ENCODE measurements at regions not wholly inside any gene's neighbourhood (a gene's known extent, or its start where the extent isn't known, plus 50 kb on each side); places are given as distances from the start of the nearest gene placed in this dataset.

DNA sequence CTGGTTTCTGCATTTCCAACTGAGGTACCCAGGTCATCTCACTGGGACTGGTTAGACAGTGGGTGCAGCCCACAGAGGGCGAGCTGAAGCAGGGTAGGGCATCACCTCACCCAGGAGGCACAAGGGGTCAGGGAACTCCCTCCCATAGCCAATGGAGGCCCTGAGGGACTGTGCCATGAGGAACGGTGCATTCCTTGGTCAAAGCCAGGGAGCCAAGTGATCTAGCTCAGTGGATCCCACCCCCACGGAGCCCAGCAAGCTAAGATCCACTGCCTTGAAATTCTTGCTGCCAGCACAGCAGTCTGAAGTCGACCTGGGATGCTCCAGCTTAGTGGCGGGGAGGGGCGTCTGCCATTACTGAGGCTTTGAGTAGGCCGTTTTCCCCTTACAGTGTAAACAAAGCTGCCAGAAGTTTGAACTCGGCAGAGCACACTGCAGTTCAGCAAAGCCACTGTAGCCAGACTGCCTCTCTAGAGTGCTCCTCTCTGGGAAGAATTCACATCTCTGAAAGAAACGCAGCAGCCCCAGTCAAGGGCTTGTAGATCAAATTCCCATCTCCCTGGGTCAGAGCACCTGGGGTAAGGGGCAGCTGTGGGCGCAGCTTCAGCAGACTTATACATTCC lies 1386.6 kb upstream of the PCDH9 start:
- WGBS, 2 experiments (ENCODE audit: insufficient coverage in 2 of 2) = 97% methylated on average over 7 to 10 of the region's 10 CpGs
- H3K4me3 ChIP-seq (ENCODE audit: extremely low read depth, insufficient read depth, low read length, poor library complexity, severe bottlenecking) = no peak overlapping the region
- H3K4me1 ChIP-seq (ENCODE audit: control insufficient read depth, insufficient read depth, low read length, poor library complexity, severe bottlenecking) = no peaks in the 10 kb centered on the region

DNA sequence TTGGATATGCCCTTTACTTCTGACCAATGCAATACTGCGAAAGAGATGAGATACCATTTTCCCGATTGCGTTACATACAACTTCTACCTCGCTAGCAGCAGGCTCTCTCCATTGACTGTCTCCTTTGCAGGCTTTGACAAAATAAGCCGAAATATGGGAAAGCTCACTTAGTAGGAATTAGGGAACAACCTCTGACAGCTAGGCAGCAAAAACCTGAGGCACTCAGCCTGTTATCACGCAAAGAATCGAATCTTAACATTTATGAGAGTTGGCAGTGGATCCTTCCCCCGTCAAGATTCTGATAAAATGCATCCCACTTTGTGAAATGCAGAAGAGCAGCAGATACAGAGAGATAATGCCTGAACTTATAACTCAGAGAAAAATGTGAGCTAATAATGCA lies 1379.5 kb upstream of the PCDH9 start:
- Histone ChIP-seq H3K27ac (ENCODE audit: low read depth, low read length, severe bottlenecking) (no peak overlapping the region), H3K4me1 (ENCODE audit: control insufficient read depth, insufficient read depth, low read length, poor library complexity, severe bottlenecking) (no peaks in the 10 kb centered on the region), H3K4me3 (ENCODE audit: extremely low read depth, insufficient read depth, low read length, poor library complexity, severe bottlenecking) (no peak overlapping the region), H3K36me3 (ENCODE audit: control insufficient read depth, insufficient read depth, low read length) (no peaks in the 10 kb centered on the region), H3K9me3 (ENCODE audit: control insufficient read depth, low read length) (no peaks in the 10 kb centered on the region)
- 88 to 90% methylated on average over 8 of the region's 8 CpGs for WGBS, 2 experiments (ENCODE audit: insufficient coverage in 2 of 2)

More for the DNA sequence above, 1386.6 kb upstream of the PCDH9 start:
- Histone ChIP-seq H3K27ac (ENCODE audit: low read depth, low read length, severe bottlenecking) (no peak overlapping the region), H3K36me3 (ENCODE audit: control insufficient read depth, insufficient read depth, low read length) (no peaks in the 10 kb centered on the region), H3K9me3 (ENCODE audit: control insufficient read depth, low read length) (no peaks in the 10 kb centered on the region)

DNA sequence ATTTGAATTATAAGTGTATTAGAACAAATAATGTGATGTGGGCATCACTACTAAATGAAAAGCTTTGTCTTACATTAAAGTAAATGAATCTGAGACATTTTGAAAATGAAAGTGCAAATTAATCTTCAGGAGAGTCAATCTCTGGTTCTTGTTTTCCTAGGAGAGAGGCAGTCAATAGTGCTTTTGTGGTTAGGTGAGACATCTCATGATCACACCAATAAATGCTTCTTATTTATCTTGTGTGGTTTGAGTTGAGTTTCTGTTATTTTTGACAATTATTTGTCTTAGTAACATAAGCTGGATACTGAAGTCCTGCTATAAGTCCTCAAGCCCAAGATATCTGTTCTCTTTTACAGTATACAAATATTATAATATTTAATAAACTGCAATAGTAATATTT lies 1378.0 kb upstream of the PCDH9 start:
- Histone ChIP-seq H3K9me3 (ENCODE audit: control insufficient read depth, low read length) (no peaks in the 10 kb centered on the region), H3K4me3 (ENCODE audit: extremely low read depth, insufficient read depth, low read length, poor library complexity, severe bottlenecking) (no peak overlapping the region), H3K36me3 (ENCODE audit: control insufficient read depth, insufficient read depth, low read length) (no peaks in the 10 kb centered on the region), H3K4me1 (ENCODE audit: control insufficient read depth, insufficient read depth, low read length, poor library complexity, severe bottlenecking) (no peaks in the 10 kb centered on the region), H3K27ac (ENCODE audit: low read depth, low read length, severe bottlenecking) (no peak overlapping the region)

DNA sequence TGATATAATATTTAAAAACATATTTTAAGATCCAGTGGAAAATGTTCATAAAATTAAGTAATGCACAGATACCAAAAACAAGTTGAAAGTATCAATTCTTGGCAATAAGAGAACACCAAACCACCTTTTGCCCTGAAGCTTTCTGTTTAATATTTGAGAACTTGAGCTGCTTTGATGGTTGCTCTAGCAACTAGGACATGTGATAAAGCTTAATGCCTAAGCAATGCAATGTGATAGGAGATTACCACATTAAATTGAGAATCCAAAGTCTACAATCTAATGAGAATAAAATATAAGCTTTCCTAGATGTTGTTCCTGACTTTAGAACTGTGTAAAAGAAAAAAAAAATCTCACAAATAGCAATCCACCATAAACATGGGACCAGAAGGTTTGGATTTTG lies 1367.5 kb upstream of the PCDH9 start:
- H3K27ac ChIP-seq (ENCODE audit: low read depth, low read length, severe bottlenecking) = no peak overlapping the region
- no peaks in the 10 kb centered on the region for H3K4me1 ChIP-seq (ENCODE audit: control insufficient read depth, insufficient read depth, low read length, poor library complexity, severe bottlenecking)
- H3K4me3 ChIP-seq (ENCODE audit: extremely low read depth, insufficient read depth, low read length, poor library complexity, severe bottlenecking) = no peak overlapping the region
- H3K9me3 ChIP-seq (ENCODE audit: control insufficient read depth, low read length) = no peaks in the 10 kb centered on the region
- H3K36me3 ChIP-seq (ENCODE audit: control insufficient read depth, insufficient read depth, low read length) = no peaks in the 10 kb centered on the region

DNA sequence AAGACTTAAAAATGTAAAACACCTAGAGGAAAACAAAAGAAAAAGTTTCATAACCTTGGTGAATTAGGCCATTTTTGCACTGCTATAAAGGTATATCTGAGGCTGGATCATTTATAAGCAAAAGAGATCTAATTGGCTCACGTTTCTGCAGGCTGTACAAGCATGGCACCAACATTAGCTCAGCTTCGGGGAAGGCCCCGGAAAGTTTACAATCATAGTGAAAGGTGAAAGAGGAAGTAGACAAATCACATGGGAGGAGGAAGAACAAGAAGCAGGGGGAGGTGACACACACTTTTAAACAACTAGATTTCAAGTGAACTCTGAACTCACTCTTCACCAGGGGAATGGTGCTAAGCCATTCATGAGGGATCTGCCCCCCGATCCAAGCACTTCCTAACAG lies 1358.5 kb upstream of the PCDH9 start:
- Histone ChIP-seq H3K36me3 (ENCODE audit: control insufficient read depth, insufficient read depth, low read length) (no peaks in the 10 kb centered on the region), H3K27ac (ENCODE audit: low read depth, low read length, severe bottlenecking) (no peak overlapping the region), H3K4me3 (ENCODE audit: extremely low read depth, insufficient read depth, low read length, poor library complexity, severe bottlenecking) (no peak overlapping the region), H3K4me1 (ENCODE audit: control insufficient read depth, insufficient read depth, low read length, poor library complexity, severe bottlenecking) (no peaks in the 10 kb centered on the region), H3K9me3 (ENCODE audit: control insufficient read depth, low read length) (no peaks in the 10 kb centered on the region)
- 83 to 96% methylated on average over 1 to 3 of the region's 4 CpGs for WGBS, 2 experiments (ENCODE audit: insufficient coverage in 2 of 2)

DNA sequence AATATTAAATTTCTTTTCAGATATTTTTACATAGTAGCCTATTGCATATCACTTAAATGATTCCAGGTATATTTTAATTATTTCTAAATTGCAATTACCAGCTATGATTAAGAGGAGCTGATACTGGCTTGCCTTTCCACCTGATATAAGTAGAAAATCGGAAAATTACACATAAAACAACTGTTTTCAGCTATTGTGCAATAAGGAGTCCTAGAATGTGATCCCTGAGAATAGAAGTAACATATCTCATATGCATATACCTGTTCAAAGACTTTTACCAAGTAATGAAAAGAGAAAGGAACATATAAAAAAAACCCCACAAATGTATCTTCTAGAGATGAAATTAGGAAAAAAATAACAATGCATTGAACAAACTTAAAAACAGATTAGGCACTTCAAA lies 1354.6 kb upstream of the PCDH9 start:
- no peak overlapping the region for H3K27ac ChIP-seq (ENCODE audit: low read depth, low read length, severe bottlenecking)
- no peaks in the 10 kb centered on the region for H3K36me3 ChIP-seq (ENCODE audit: control insufficient read depth, insufficient read depth, low read length)
- H3K9me3 ChIP-seq (ENCODE audit: control insufficient read depth, low read length) = no peaks in the 10 kb centered on the region
- H3K4me3 ChIP-seq (ENCODE audit: extremely low read depth, insufficient read depth, low read length, poor library complexity, severe bottlenecking) = no peak overlapping the region
- H3K4me1 ChIP-seq (ENCODE audit: control insufficient read depth, insufficient read depth, low read length, poor library complexity, severe bottlenecking) = no peaks in the 10 kb centered on the region
- no CpG with 5 or more reads among the region's 1 CpG for WGBS, 2 experiments (ENCODE audit: insufficient coverage in 2 of 2)

DNA sequence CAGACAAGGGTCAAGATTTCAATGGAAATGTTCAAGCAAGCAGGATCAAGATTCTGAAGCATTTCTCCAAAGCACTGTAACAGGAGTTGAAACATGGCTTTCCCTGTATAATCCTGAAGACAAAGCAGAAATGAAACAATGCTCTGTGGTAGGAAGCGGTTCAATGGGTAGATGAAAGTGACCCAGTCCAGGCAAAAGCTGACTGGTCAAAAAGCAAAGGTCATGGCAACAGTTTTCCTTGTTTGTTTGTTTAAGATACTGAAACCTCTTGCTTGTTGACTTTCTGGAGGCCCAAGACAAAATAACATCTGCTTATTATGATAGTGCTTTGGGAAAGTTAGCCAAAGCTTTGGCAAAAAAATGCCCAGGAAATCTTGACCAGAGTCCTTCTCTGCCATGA lies 1343.9 kb upstream of the PCDH9 start:
- H3K27ac ChIP-seq (ENCODE audit: low read depth, low read length, severe bottlenecking) = no peak overlapping the region
- H3K36me3 ChIP-seq (ENCODE audit: control insufficient read depth, insufficient read depth, low read length) = no peaks in the 10 kb centered on the region
- WGBS, 2 experiments (ENCODE audit: insufficient coverage in 2 of 2) = 100% methylated on average over 1 of the region's 1 CpG
- no peaks in the 10 kb centered on the region for H3K9me3 ChIP-seq (ENCODE audit: control insufficient read depth, low read length)
- no peaks in the 10 kb centered on the region for H3K4me1 ChIP-seq (ENCODE audit: control insufficient read depth, insufficient read depth, low read length, poor library complexity, severe bottlenecking)
- no peak overlapping the region for H3K4me3 ChIP-seq (ENCODE audit: extremely low read depth, insufficient read depth, low read length, poor library complexity, severe bottlenecking)

DNA sequence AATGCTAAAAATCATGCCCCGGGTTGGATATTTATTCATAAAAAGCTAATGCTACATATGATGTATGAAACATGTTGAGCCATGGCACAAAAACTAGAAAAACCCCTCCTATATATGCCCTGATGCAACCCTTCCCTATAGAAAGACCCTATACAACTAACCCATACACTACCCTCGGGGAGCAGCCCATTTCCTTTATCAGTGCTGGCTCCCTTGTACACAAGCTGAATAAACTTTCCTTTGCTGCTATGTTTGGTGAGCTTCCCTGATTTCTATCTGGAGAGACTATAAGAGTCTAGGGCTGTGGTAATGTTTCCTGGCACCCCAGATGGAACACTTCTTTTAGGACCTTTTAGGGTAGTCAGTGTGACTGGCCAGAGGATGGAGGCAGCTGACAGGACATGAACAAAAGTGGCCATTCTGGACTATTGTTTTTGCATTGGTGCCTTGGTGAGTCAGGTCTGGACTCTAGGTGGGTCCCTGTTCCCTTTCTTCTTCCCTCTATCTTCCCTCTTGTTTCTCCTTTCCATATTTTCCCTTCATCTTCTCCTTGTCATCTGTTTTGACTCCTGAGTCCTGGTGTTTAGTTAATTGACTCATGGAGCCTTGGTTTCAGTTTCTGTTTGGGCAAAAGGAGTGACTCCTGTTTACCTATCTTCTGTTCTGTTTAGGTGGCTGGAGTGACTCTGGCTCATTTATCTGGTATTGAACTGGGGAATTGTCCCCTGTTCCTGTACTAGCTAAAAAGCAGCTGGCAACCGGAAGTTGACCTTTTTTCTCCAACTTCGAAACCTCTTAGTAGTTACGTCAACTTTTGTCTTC lies 1321.8 kb upstream of the PCDH9 start:
- Histone ChIP-seq H3K27ac (ENCODE audit: low read depth, low read length, severe bottlenecking) (no peak overlapping the region), H3K9me3 (ENCODE audit: control insufficient read depth, low read length) (no peaks in the 10 kb centered on the region), H3K36me3 (ENCODE audit: control insufficient read depth, insufficient read depth, low read length) (no peaks in the 10 kb centered on the region), H3K4me3 (ENCODE audit: extremely low read depth, insufficient read depth, low read length, poor library complexity, severe bottlenecking) (no peak overlapping the region), H3K4me1 (ENCODE audit: control insufficient read depth, insufficient read depth, low read length, poor library complexity, severe bottlenecking) (no peaks in the 10 kb centered on the region)
- 95 to 100% methylated on average over 2 to 3 of the region's 5 CpGs for WGBS, 2 experiments (ENCODE audit: insufficient coverage in 2 of 2)

DNA sequence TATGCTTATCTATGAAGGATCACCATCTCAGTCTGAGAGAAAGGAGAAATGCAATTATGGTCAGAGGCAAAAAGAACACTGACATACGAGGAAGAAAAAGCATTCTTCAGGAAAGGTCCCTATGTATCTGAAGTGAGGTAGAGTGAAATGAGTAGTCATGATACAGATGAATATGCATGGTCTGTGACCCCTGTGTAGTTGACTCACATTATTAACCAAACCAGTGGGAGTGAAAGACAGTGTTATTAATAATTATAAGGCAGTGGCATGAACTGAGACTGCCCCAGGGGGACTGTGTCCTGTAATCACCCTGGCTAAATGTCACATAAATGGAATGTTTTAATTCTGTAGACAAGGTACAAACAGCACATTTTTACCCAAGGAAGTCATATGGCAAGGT lies 1320.2 kb upstream of the PCDH9 start:
- no peak overlapping the region for H3K27ac ChIP-seq (ENCODE audit: low read depth, low read length, severe bottlenecking)
- H3K36me3 ChIP-seq (ENCODE audit: control insufficient read depth, insufficient read depth, low read length) = no peaks in the 10 kb centered on the region

DNA sequence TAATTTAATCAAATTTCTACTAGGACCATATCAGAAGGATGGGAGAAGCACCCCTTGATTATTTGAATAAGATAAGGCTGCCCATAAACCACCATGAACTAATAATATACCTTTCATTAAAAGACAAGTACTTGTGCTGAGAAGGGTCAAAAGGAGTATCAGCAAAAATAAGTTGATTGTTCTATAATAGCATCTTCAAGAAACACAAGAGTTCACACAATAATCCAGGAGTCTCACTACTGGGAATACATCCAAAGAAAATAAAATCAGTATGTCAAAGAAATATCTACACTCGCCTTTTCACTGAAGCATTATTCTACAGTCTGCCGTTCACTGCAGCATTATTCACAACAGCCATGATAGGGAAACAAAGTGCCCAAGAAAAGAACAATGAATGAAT lies 1310.1 kb upstream of the PCDH9 start:
- Histone ChIP-seq H3K4me3 (ENCODE audit: extremely low read depth, insufficient read depth, low read length, poor library complexity, severe bottlenecking) (no peak overlapping the region), H3K27ac (ENCODE audit: low read depth, low read length, severe bottlenecking) (no peak overlapping the region), H3K9me3 (ENCODE audit: control insufficient read depth, low read length) (no peaks in the 10 kb centered on the region), H3K4me1 (ENCODE audit: control insufficient read depth, insufficient read depth, low read length, poor library complexity, severe bottlenecking) (no peaks in the 10 kb centered on the region), H3K36me3 (ENCODE audit: control insufficient read depth, insufficient read depth, low read length) (no peaks in the 10 kb centered on the region)
- no CpG with 5 or more reads among the region's 2 CpGs for WGBS, 2 experiments (ENCODE audit: insufficient coverage in 2 of 2)

More for the DNA sequence above, 1320.2 kb upstream of the PCDH9 start:
- Histone ChIP-seq H3K4me3 (ENCODE audit: extremely low read depth, insufficient read depth, low read length, poor library complexity, severe bottlenecking) (no peak overlapping the region), H3K4me1 (ENCODE audit: control insufficient read depth, insufficient read depth, low read length, poor library complexity, severe bottlenecking) (no peaks in the 10 kb centered on the region), H3K9me3 (ENCODE audit: control insufficient read depth, low read length) (no peaks in the 10 kb centered on the region)
- WGBS, 2 experiments (ENCODE audit: insufficient coverage in 2 of 2) = 100% methylated on average over 1 of the region's 1 CpG; no CpG with 5 or more reads in 1 of the 2 experiments

DNA sequence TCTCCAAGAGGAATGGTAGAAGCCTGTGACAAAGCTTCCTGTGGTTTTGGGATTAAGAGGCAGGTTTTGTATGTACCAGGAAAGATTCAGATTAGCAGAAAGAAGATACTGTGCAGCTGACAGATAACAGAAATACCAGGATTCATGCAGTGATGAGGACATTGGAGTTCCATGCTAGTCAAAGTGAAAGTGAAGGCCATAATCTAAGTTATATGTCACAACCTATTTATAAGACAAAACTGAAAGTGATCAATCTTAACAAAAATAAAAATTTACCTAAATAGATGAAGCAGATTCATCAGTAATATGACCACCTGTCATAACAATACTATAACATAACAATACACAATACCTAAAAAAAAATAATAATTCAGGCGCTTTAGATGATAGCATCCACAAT lies 1305.2 kb upstream of the PCDH9 start:
- H3K9me3 ChIP-seq (ENCODE audit: control insufficient read depth, low read length) = no peaks in the 10 kb centered on the region
- H3K4me1 ChIP-seq (ENCODE audit: control insufficient read depth, insufficient read depth, low read length, poor library complexity, severe bottlenecking) = no peaks in the 10 kb centered on the region
- no peak overlapping the region for H3K4me3 ChIP-seq (ENCODE audit: extremely low read depth, insufficient read depth, low read length, poor library complexity, severe bottlenecking)
- H3K36me3 ChIP-seq (ENCODE audit: control insufficient read depth, insufficient read depth, low read length) = no peaks in the 10 kb centered on the region
- no CpG with 5 or more reads among the region's 1 CpG for whole genome bisulfite sequencing, 2 experiments (ENCODE audit: insufficient coverage in 2 of 2)
- no peak overlapping the region for H3K27ac ChIP-seq (ENCODE audit: low read depth, low read length, severe bottlenecking)

All from mesodermal cell (in vitro differentiated cells).